ENCODE measurements at regions not wholly inside any gene's neighbourhood (a gene's known extent, or its start where the extent isn't known, plus 50 kb on each side); places are given as distances from the start of the nearest gene placed in this dataset.
"Not testable (repeated sequence)": the region's sequence is repeated elsewhere in the genome, so short reads cannot be mapped to it uniquely, and the experiment has no call there.

DNA sequence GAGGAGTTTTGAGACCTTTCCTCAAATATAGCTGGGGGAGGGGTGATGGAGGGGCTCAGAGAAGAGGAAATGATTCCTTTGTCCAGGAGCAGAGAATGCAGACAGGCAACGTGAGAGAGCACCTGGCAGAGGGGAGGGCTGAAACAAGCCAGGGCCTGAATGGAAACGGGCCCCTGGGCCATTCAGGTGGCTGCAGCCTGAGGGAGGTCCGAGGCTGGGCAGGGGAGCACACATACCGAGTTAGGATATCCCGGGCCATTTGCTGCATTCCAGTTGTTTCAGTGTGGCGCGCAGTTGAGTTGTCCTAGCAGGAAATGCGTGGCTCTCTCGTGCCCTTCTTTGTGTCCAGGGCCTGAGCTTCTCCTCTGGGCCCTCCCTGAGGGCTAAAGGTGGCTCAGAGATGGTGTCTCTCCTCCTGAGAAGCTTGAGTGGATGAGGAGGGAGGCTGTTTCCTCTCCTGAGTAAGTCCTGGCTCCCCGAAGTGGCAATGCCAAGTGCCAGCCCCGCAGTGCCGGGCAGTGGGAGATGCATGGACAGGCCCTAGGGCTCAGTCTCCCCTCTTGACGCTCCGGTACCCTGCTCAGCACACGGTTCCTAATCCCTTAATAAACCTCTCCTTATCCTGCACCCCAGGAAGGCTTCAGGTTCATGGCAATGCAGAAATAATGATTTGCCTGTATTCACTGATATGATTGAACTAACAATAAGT, 85.5 kb upstream of the VRK1 start:
- H3K27me3 Mint-ChIP-seq (ENCODE audit: insufficient read depth, unreplicated experiment), result peaks cover 58% of the 10 kb centered on the region
- intact Hi-C loops (cut with micrococcal nuclease), result no loop called here
- CTCF ChIA-PET, result no interaction called here
- H3K9me3 Mint-ChIP-seq (ENCODE audit: unreplicated experiment), result no peaks in the 10 kb centered on the region
- BruUV-seq (replicated peaks), result no TSS peak
- TF ChIP-seq, protein P1, sequence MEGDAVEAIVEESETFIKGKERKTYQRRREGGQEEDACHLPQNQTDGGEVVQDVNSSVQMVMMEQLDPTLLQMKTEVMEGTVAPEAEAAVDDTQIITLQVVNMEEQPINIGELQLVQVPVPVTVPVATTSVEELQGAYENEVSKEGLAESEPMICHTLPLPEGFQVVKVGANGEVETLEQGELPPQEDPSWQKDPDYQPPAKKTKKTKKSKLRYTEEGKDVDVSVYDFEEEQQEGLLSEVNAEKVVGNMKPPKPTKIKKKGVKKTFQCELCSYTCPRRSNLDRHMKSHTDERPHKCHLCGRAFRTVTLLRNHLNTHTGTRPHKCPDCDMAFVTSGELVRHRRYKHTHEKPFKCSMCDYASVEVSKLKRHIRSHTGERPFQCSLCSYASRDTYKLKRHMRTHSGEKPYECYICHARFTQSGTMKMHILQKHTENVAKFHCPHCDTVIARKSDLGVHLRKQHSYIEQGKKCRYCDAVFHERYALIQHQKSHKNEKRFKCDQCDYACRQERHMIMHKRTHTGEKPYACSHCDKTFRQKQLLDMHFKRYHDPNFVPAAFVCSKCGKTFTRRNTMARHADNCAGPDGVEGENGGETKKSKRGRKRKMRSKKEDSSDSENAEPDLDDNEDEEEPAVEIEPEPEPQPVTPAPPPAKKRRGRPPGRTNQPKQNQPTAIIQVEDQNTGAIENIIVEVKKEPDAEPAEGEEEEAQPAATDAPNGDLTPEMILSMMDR (IDR thresholded peaks at IDR 0.05; ENCODE audit: unreplicated experiment), result no peak
- POLR2A ChIA-PET, result no interaction called here
- no peaks in the 10 kb centered on the region for H3K4me1 Mint-ChIP-seq (ENCODE audit: insufficient read depth, unreplicated experiment)
- no peaks in the 10 kb centered on the region for H3K36me3 Mint-ChIP-seq (ENCODE audit: insufficient read depth, unreplicated experiment)
- no peak for DNase-seq (ENCODE audit: unreplicated experiment)
- H3K4me3 Mint-ChIP-seq (ENCODE audit: unreplicated experiment), result no peak overlapping the region
- H3K27ac Mint-ChIP-seq (ENCODE audit: low read depth, unreplicated experiment), result no peak overlapping the region

DNA sequence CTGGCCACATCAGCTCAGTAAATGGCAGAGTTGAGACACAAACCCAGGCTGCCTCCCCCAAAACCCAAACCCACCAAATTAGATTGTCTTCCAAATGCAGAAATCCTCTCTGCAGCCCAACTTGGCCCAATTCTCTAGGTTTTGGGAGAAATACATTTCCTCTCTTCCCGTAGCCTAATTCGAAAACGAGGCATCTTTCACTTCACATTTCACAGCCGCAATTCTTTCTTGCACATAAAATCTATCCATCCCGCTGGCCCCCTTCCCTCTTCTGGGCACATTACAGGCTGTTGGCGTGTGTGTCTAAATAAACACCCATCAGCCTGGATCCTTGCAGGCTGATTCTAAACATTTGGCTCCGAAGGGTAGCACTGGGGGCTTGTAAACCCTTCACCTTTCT, 83.8 kb upstream of the VRK1 start:
- Mint-ChIP-seq H3K36me3 (ENCODE audit: insufficient read depth, unreplicated experiment) (no peaks in the 10 kb centered on the region), H3K27ac (ENCODE audit: low read depth, unreplicated experiment) (no peak overlapping the region), H3K9me3 (ENCODE audit: unreplicated experiment) (no peaks in the 10 kb centered on the region), H3K27me3 (ENCODE audit: insufficient read depth, unreplicated experiment) (peaks cover 58% of the 10 kb centered on the region), H3K4me3 (ENCODE audit: unreplicated experiment) (no peak overlapping the region), H3K4me1 (ENCODE audit: insufficient read depth, unreplicated experiment) (no peaks in the 10 kb centered on the region)
- ChIA-PET POLR2A (no interaction called here), CTCF (no interaction called here)
- DNase-seq (ENCODE audit: unreplicated experiment), result no peak
- TF ChIP-seq, protein P1 (IDR thresholded peaks at IDR 0.05; ENCODE audit: unreplicated experiment), result no peak
- intact Hi-C loops (cut with micrococcal nuclease), result no loop called here
- no TSS peak for BruUV-seq (replicated peaks)

DNA sequence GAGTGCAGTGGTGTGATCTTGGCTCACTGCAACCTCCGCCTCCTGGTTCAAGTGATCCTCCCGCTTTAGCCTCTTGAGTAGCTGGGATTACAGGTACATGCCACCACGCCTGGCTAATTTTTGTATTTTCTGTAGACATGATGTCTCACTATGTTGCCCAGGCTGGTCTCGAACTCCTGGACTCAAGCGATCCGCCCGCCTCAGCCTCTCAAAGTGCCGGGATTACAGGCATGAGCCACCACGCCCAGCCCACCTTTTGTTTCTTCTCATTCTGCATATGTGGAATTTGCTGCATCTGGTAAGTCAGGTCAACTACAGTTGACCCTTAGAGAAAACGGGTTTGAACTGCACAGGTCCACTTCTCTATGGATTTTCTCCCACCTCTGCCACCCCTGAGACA, 82.6 kb upstream of the VRK1 start:
- CTCF ChIA-PET, result interaction anchor here (0.9 kb wide), 1 partner anchor 26 kb away, joined by 4 read pairs; no protein-coding TSS in a partner anchor
- H3K4me3 Mint-ChIP-seq (ENCODE audit: unreplicated experiment); H3K27ac Mint-ChIP-seq (ENCODE audit: low read depth, unreplicated experiment); H3K9me3 Mint-ChIP-seq (ENCODE audit: unreplicated experiment); BruUV-seq (replicated peaks); intact Hi-C loops (cut with micrococcal nuclease); H3K36me3 Mint-ChIP-seq (ENCODE audit: insufficient read depth, unreplicated experiment); DNase-seq (ENCODE audit: unreplicated experiment); POLR2A ChIA-PET; H3K4me1 Mint-ChIP-seq (ENCODE audit: insufficient read depth, unreplicated experiment): not testable (repeated sequence)
- peaks cover 58% of the 10 kb centered on the region for H3K27me3 Mint-ChIP-seq (ENCODE audit: insufficient read depth, unreplicated experiment)

DNA sequence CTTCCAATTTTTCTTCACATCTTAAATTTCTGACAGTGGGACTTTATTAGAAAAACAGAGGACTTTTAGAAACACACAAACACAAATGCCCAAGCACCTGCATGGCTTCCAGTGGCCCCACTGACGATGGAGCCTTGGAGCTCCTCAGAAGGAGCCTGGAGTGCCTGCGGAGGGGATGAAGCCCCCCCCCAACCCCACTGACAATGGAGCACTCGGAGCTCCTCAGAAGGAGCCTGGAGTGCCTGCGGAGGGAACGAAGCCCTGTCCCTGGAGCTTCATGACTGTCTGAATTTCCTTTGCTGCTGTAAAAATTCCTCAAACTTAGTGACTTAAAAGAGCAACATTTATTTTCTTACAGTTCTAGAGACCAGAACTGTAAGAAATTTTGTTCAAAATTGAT, 80.1 kb upstream of the VRK1 start:
- POLR2A ChIA-PET, result no interaction called here
- CTCF ChIA-PET, result no interaction called here
- H3K4me1 Mint-ChIP-seq (ENCODE audit: insufficient read depth, unreplicated experiment), result no peaks in the 10 kb centered on the region
- intact Hi-C loops (cut with micrococcal nuclease), result no loop called here
- H3K9me3 Mint-ChIP-seq (ENCODE audit: unreplicated experiment), result no peaks in the 10 kb centered on the region
- H3K27ac Mint-ChIP-seq (ENCODE audit: low read depth, unreplicated experiment), result no peak overlapping the region
- no TSS peak for BruUV-seq (replicated peaks)
- H3K36me3 Mint-ChIP-seq (ENCODE audit: insufficient read depth, unreplicated experiment), result no peaks in the 10 kb centered on the region
- H3K4me3 Mint-ChIP-seq (ENCODE audit: unreplicated experiment), result no peak overlapping the region
- DNase-seq (ENCODE audit: unreplicated experiment), result no peak
- peaks cover 46% of the 10 kb centered on the region for H3K27me3 Mint-ChIP-seq (ENCODE audit: insufficient read depth, unreplicated experiment)
- TF ChIP-seq, protein P1 (IDR thresholded peaks at IDR 0.05; ENCODE audit: unreplicated experiment), result no peak

DNA sequence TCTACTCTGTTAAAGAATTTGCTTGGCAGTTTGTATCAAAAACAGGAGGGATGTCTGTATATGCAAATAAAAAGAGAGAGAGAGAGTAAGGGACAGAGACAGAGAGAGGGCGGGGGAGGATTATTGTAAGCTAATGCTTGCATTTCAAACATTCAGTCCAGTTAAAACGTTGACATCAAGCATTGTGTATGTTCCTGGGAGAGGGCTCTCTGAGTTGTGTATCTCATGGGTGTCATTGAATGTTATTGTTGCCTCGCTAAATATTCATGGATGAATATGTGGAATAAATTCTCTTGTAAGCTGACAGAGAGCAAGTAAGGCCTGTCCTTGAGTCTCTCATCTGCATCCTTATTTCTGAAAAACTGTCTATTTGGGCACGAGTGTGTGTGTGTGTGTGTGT, 78.8 kb upstream of the VRK1 start:
- no peak for DNase-seq (ENCODE audit: unreplicated experiment)
- Mint-ChIP-seq H3K27ac (ENCODE audit: low read depth, unreplicated experiment) (no peak overlapping the region), H3K27me3 (ENCODE audit: insufficient read depth, unreplicated experiment) (peaks cover 33% of the 10 kb centered on the region), H3K9me3 (ENCODE audit: unreplicated experiment) (no peaks in the 10 kb centered on the region), H3K4me3 (ENCODE audit: unreplicated experiment) (no peak overlapping the region), H3K36me3 (ENCODE audit: insufficient read depth, unreplicated experiment) (no peaks in the 10 kb centered on the region), H3K4me1 (ENCODE audit: insufficient read depth, unreplicated experiment) (no peaks in the 10 kb centered on the region)
- intact Hi-C loops (cut with micrococcal nuclease), result no loop called here
- TF ChIP-seq, protein P1 (IDR thresholded peaks at IDR 0.05; ENCODE audit: unreplicated experiment), result no peak
- BruUV-seq (replicated peaks), result no TSS peak
- ChIA-PET POLR2A (no interaction called here), CTCF (interaction anchor here (0.7 kb wide), 1 partner anchor 1533 kb away, joined by 3 read pairs; no protein-coding TSS in a partner anchor)

DNA sequence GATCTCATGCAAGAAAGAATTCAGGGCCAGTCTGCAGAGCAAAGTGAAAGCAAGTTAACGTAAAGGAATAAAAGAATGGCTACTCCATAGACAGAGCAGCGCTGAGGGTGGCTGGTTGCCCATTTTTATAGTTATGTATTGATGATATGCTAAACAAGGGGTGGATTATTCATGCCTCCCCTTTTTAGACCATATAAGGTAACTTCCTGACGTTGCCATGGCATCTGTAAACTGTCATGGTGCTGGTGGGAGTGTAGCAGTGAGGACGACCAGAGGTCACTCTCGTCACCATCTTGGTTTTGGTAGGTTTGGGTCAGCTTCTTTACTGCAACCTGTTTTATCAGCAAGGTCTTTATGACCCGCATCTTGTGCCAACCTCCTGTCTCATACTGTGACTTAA, 76.5 kb upstream of the VRK1 start:
- H3K36me3 Mint-ChIP-seq (ENCODE audit: insufficient read depth, unreplicated experiment); DNase-seq (ENCODE audit: unreplicated experiment); H3K4me3 Mint-ChIP-seq (ENCODE audit: unreplicated experiment); POLR2A ChIA-PET; BruUV-seq (replicated peaks); H3K27me3 Mint-ChIP-seq (ENCODE audit: insufficient read depth, unreplicated experiment); intact Hi-C loops (cut with micrococcal nuclease); H3K27ac Mint-ChIP-seq (ENCODE audit: low read depth, unreplicated experiment); CTCF ChIA-PET; H3K4me1 Mint-ChIP-seq (ENCODE audit: insufficient read depth, unreplicated experiment); H3K9me3 Mint-ChIP-seq (ENCODE audit: unreplicated experiment): not testable (repeated sequence)
